B cell (primary cell): ENCODE measurements at regions not wholly inside any gene's neighbourhood (a gene's known extent, or its start where the extent isn't known, plus 50 kb on each side); places are given as distances from the start of the nearest gene placed in this dataset.

Source experiments
- CTCF ChIP-seq: fragments of 200-600 bp; IDR thresholded peaks from one replicate; pipeline ENCODE4 v1.8.0; 2022; ENCODE audit warnings: antibody characterized with exemption, mild to moderate bottlenecking
- EZH2 ChIP-seq: IDR thresholded peaks from 2 replicates; pipeline ENCODE4 v1.6.1; 2012; ENCODE audit warnings: borderline replicate concordance, low read depth, mild to moderate bottlenecking, moderate library complexity, low read length; ENCODE audit not compliant: insufficient read depth, poor library complexity, severe bottlenecking

- TF ChIP-seq CTCF (no peak), EZH2 (no peak)
These were observed 360.0 kb downstream of the RND3 start for GRCh38 chr2:150127346-150127990.
